Effector CD8-positive, alpha-beta T cell (primary cell): ENCODE measurements at regions not wholly inside any gene's neighbourhood (a gene's known extent, or its start where the extent isn't known, plus 50 kb on each side); places are given as distances from the start of the nearest gene placed in this dataset.

ENCODE experiments used
- DNase-seq: peaks from one replicate; lab custom pipeline; 2025; lab: John Stamatoyannopoulos, UW

DNA sequence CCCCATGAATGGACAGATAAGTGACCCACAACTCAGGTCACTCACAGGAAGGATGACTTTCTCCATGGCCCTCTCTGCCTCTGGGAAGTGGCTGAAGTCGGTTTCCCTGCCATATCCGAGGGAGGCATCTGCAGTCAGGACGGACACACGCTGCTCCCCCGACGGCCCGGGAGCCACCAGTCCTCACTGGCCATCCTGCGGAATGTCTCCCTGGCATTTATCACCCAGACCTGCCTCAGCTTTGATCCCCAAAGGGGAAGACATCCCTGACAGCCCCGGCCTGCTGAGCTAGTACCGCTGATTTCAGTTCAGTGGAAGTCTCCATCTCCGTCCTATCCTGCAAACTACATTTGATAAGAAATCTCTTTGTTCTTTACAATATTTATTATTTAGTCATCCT is 339.5 kb upstream of the MKI67 start:
- no peak for DNase-seq

DNA sequence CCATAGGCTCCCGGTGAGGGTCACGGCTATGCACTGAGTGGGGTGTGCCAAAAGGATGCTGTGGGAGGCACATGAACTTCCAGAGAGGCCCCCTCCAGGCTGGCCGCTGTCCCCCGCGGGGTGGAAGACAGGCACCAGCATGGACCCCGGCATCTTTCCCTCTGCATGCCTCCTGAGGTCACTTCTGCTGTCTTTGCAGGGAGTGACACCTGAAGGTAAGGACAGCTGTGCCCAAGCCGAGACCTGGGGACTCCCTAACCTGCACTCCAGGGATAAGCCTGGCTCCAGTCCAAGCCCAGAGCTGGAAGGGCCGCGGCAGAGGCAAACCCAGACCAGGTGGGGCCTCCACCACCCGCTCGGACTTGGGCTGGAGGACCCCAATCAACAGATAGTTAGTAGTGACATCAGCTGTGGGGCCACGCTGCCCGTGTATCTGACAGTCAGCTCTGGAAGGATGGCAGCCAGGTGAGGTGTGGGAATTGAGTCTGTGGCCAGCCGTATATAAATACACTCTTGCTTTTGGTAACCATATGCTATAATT is 340.7 kb upstream of the MKI67 start:
- no peak for DNase-seq

DNA sequence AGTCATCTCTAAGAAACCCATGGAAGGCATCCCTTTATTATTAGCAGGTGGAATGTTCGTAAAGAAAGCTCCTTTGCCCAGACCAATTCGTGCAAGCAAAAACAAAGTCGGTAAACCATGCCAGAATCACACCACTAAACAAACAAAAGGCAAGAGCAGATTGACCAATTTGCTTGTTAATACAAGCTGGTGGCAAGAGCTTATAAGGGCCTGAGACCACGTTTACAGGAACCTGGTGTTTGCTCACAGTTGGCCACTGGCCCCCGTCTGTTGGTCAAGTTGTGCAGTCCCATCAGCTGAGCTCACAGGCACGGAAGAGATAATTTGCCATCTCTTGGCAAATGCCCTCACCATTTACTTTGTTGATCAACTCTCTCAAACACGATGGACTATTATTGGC is 342.2 kb upstream of the MKI67 start:
- DNase-seq: no peak

DNA sequence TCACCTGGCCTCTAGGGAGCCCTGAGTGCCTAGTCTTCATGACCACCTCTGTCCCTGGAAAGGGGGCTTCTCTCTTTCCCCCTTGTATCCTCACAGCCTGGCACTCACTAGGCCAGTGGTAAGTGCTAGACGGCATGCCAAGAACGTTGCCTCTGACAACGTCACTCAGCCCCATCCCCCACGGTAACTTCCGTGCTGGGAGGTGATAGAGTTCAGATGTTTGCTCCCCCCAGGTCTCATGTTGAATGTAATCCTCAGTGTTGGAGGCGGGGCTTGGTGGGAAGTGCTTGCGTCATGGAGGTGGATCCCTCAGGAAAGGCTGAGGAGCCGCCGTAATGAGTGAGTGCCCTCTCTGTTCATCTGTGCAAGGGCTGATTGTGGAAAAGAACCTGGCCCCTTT is 343.3 kb upstream of the MKI67 start:
- no peak for DNase-seq

DNA sequence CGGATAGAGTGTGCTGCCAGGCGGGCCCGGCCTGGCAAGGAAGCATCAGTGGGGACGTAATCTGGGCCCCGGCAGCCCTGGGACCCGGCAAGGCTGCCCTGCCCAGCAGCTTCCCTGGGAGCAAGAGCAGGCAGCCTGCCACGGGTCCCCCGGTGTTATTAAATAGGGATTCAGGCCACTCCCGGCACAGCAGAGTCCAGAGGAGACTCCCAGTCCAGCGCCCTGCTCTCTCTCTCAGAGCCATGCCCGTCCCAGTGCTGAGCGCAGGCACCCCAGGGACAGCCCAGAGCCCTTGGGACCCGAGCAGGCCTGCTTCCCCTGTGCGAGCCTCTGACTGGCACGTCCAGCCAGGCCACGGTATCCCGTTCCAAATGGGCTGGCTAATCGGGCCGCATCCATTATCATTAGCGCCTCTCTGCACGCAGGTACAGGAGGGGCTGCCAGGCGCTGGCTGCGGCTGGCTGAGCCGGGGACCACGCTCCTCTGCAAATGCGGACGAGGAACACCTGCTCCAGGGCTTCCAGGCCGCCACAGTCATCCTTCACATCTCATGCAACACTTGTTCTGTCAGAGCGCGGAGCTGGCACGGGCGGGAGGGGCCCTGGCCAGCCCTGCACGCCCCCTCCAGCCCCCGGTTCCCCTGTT is 344.2 kb upstream of the MKI67 start:
- DNase-seq: no peak

DNA sequence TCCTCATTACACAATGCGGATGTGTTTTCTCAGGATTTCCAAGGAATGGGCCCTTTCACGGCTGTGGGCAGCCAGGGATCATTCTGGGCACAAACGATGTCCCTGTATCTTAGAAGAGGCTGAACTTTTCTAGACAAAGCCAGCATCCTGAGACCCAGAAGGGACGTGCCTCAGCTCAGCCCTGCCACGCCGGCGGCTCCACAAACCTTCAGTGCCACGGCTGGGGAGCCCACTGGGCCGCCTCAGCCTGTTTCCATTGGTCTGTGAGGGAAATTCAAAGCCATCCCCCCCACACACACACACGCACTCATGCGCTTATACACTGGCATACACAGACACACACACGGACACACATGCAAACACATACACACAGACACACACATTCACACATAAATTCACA is 344.9 kb upstream of the MKI67 start:
- no peak for DNase-seq

DNA sequence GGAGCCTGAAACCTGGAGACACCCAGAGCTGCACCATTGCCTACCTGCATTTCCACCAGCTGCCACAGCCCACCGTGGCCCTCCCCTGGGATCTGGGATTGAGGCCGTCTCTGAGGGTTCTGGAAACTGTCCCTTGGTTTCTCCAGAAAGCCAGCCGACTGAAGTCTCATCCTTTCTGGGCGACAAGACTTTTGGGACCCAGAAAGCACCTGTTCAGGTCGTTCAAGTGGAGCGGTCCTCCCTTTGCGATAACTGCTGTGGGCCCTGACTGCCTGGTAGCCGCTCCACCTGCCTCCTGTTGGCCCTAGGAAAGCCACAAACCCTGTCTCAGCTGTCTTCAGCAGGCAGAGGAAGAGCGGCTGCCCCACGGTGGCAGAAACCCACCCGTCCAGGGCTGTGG is 346.0 kb upstream of the MKI67 start:
- DNase-seq: no peak

DNA sequence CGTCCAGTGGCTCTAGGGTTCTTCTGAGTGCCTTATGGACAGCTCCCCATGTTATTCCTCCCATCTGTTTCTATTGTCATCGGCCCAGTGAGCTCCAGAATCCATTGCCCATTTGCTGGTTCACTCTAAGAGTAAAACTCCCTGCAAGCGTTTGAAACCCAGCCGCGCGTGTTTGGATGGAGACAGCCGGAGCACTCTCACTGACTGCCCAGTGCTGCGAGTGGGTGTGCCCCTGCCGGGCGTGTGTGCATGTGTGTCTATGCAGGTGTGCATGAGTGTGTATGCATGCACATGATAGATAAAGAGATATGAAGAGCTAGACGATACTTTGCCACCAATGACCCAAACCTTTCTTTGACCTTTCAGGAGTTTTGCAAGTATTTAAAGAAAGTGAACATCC is 347.2 kb upstream of the MKI67 start:
- DNase-seq: no peak

DNA sequence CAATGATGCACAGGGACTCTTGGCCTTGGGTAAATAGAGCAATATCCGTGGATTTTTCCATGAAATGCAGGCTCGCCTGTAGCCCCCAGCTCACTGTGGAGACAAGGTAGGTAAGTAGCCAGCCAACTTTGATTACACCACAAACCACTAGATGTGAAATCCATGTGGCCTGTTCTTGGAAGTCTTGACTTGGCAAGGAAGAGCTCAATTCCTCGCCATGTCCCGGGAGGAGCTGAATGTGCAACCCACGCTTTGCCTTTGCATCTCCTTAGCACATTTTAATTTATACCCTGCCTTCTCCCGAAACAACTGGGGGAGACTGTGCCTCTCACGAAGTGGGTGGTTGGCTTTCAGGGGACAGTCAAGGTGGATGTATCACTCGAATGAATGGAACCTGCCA is 347.7 kb upstream of the MKI67 start:
- no peak for DNase-seq

DNA sequence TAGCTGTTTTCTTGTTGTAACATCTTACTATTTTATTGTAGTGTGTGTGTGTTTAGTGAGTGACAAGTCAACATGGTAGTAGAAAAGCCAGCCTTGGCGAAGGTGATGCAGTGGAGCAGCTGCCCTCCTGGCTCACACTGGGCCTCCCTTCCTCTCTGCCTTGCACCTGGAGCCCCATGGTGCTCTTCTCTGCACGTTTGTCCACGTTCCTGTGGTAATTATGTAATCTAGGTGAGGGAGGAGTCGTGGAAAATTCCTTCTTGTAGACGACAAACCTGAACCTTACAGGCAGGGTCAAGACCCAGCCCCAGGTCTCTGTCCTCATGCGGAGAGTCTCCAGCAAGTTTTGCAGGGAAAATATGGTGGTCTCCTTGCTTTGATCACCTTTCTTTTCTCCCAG is 348.3 kb upstream of the MKI67 start:
- DNase-seq: no peak

DNA sequence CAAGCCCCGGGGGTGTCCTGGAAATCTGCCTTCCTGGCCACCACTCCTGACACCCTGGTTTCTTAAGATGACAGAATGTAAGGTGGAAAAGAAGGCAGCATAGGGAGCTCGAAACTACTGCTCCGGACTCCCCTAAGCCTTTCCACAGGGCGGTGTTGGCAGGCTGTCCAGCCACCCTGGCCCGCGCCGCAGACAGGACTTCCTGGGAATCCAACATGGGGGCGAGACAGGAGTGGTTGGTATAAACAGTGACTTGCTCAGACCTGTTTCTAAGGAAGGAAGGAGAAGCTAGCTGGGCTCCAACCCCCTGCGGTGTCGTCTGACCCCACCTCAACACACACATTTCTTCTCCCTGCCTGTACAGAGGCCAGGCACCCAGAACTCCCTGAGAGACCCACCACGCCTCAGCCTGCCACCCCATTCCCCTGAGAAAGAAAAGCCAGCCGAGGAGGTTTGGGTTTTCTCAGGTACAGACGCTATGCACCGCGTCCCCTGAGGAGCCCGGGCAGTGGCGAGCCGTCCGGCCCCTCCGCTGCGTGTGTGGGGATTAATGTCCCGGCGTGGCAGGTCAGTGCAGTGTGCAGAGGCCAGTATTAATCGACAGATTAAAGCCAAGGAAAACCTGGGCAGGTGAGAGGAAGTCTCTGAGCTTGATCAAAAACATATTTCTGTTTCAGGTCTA is 349.6 kb upstream of the MKI67 start:
- DNase-seq: no peak

DNA sequence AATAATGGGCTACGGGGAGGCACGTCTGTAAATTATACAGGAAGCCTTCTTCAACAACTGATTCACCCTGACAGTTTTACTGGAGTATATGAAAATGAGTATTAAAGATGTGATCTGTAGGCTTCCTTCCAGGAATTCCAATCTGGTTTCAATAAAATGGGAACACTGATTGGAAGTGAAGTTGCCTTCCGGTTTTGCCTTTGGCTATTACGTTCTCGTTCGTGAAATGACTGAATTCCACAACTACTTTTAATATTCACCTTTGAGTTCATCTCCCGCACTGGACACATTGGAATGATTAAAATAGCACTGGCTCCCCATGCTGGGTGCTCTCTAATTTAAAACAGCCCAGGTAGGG is 350.1 kb upstream of the MKI67 start:
- DNase-seq: no peak

DNA sequence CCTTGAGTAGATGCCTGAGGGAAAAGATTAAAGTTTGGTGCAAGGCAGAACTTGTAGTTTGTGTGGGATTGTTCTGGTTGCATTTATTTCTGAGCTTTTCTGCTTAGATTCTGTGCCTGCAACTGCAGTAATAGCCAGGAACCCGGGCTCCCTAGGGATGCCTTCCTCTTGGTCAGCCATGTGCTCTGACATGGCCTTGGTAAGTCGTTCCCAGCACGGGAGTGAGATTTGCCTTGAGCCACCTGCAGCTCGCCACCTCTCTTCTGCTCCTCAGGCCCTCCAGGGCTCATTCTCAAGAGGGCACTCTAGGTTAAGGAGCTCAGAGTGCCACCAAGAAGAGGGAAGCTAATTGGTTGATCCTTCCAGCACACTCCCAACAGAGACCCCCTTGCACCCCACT is 350.6 kb upstream of the MKI67 start:
- no peak for DNase-seq

DNA sequence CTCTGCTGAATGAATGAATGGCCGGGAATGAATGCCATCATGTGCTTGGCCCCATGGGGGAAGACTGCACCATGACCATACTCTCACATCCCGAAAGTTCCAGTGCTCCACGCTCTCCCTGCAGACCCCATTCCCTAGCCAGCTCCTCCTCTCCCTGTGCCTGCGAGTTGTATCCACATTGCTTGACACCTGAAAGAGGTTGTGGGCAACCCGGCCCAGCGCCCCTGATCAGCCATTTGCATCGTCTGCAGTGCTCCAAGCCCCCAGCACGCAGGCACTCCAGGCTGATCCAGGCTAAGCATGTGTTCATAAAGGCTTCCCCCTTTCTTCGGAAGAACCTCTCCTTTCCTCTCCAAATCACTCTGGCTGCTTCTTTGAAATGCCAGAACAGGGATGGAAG is 354.4 kb upstream of the MKI67 start:
- DNase-seq: no peak

DNA sequence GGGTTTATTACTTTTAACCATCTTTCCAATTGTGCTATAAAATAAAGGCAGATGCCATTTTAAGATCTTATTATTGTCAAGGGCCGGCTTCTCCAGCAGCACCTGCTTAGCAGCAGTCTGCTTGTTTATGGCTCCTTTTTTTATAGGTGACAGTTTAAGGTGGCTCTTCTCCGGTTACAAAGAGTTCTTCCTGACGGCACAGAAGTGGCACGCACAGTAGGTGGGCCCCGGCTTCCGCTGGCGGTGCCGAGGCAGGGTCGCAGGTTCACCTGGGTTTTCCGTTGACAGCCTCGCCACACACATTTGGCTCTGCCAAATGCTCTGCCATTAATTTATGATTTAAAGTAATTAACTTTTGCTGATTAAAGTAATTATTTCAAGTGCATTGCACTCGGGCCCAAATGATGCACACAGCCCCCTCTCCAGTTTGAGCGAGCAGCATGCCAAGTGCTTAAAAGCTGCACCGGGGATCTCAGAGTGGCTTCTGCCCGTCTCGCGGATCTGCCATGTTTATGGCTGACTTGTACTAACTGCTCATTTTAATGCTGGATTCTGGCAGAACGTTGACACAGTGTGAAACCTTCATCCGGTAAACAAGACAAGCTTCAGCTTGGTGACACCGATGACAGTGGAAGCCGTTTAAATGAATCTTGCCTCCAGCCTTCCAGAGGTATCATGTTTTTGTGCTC is 355.1 kb upstream of the MKI67 start:
- DNase-seq: no peak

DNA sequence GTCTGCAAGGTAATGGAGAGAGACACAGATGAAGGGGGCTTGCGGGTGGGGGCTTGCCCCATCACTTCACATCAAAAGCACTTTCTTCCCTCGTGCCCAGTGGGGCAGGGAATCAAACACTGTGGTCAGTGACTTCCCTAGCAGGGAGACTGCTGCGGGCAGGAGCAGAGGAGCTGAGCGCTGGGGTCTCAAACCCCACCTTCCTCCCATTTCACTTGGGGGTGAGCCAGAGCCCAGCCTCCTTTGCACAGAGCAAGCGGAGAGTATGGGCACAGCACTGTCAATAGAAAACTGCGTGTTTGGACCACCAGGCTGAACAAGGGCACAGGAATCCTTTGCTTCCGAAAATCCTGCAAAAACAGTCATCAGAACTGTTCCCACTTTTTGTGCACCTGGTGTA is 355.8 kb upstream of the MKI67 start:
- no peak for DNase-seq

DNA sequence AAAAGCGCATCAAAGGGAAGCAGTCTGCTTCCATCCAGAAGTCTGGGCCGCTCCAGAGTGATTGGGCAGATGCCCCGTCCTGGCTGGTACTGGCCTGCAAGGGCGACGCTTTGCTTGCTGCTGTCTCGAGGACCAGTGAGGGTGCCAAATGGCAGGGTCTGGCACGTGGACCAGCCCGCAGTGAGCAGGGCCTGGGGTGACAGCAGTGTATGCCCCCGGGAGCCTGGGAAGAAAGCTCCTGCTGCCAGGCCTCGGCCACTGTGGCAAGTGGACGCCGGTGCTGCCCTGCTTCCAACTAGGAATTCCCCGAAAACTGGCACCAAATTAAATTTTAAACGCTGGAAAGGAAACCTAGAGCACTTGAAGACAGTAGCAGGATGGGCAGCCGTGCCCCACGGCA is 357.0 kb upstream of the MKI67 start:
- DNase-seq: no peak

DNA sequence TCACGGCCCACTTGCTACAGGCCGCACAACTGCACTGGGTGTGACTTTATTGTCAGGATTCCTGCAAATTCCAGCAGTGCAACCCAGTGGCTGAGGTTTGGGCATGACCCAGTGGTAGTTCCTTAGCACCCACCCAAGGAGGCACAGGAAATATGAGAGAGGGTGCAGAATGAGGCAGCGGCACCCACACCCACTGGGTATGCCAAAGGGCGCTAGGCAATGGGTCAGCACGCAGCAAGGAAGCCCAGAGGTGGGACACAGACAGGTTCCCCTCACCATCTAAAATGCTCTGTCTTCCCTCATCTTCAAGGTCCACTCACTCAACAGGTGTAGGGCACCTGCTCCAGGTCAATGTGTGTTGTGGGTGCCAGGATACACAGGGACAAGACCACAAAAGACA is 357.8 kb upstream of the MKI67 start:
- no peak for DNase-seq

DNA sequence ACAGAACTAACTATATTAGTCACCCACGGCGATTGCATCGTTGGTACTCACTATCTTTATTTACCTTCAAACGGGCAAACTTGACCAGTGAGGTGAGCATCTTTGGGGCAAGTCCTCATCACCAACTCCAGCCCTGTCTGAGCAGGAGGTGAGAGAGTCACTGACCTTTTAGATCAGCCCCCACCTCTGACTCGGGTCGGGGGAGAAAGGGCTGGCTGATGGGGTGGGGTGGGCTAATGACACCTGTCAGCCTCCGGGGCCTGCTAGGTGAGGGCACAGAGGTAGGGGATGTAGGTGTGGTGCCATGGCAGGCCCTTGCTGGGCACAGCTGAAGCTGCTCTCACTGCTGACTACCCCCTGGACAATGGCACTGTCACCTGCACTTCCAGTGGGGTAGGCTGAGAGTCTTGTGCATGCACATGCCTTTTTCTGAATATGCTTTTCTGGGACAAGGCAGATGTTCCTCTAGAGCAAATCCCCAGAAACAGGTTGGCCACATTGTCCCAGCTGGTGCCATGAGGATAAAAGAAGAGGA is 359.5 kb upstream of the MKI67 start:
- DNase-seq: no peak

DNA sequence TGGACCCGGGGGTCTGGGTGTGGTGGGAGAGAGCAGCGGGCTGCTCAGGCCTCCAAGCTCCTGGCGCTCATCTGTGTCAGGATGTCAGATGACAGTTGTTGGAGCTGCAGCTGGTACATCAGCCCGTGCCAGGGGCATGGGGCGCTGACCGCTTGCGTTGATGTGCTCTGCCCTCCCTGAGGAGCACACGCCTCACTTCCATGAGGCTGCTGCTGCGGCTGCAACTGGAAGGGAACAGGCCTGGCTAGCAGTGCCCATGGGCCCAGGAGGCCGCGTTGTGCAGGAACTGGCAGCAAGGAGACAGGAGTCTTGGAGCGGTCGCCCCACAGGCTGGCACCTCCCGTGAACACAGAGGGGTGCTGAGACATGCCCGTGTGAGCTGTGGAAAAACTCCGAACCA is 361.3 kb upstream of the MKI67 start:
- DNase-seq: no peak

DNA sequence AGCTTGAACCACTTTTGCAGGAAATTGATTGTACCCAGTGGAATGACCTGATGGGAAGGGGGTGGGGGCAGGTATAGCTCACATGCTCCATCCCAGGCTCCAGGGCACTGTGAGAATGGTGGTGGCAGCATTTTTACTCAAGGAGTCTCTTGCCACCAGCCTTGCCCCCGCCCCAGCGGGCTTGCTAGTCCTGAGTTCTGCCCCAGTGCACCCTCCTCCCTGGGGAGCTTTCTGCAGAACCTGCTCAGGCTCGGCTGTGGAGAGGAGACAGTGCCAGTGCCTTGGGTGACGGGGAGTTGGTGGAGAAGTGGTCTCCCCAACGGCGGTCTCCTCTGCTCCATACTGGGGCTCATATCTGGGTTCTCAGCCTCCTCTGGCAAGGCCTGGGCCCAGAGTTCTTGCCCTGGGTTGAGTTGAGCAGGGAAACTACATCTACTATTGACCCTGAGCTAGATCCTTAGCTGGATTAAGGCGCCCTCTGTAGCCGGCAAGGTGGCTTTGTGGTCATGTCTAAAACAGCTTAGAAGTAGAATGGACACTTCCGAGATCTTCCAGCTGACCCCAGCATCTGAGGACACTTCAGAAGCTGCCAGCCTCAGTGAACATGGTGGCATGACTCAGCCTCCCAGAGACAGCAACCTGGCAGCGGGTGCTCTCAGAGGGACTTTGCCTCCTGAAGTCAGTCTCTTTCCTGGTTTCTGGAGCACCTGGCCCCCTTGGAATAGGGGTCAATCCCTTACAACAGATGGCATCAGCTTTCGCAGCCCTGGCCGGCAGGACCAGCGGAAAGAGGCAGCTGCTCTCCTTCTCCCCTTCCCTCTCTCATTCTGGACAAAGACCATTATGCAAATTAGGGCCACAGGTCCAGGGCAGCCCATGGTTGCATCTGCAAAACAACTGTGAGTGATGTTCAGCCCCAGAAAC is 363.4 kb upstream of the MKI67 start:
- no peak for DNase-seq

DNA sequence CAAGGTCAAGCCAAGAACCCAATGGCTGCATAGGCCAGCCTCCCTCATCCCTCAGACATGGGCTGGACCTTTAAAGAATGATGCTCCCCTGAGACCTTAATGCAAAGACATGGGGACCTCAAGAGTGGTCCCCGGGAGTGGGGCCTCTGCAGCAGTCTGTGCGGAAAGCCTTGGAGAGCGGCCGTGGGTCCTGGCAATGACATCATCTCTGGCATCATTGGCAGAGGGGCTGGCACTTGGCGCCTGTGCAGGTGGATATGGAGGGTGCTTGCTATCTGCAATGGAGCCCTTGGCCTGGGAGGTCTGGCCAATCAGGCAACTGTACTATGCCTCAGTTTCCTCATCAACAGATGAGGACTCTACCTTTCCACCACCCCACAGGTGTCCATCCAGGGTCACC is 365.5 kb upstream of the MKI67 start:
- no peak for DNase-seq
